GM19468 (cell line): ENCODE measurements at regions not wholly inside any gene's neighbourhood (a gene's known extent, or its start where the extent isn't known, plus 50 kb on each side); places are given as distances from the start of the nearest gene placed in this dataset.
A peak's percentile ranks its signal among the peaks of the same experiment; 100 is the strongest.
"Not testable (repeated sequence)": the region's sequence is repeated elsewhere in the genome, so short reads cannot be mapped to it uniquely, and the experiment has no call there.

Source experiments
- ATAC-seq: cut with Tn5 transposase; IDR thresholded peaks from one replicate; pipeline ENCODE4 v1.9.1; 2021; ENCODE audit warnings: mild to moderate bottlenecking, moderate library complexity, moderate number of reproducible peaks; ENCODE audit not compliant: unreplicated experiment; ENCODE audit errors: extremely low read depth

GRCh38 chr15:62360332-62361097, 195.4 kb upstream of the C2CD4B start:
- no peak for ATAC-seq

GRCh38 chr15:62362144-62362543, 197.1 kb upstream of the C2CD4B start:
- no peak for ATAC-seq

GRCh38 chr15:62362608-62363007, 197.5 kb upstream of the C2CD4B start:
- no peak for ATAC-seq

- no peak for ATAC-seq
Measured at GRCh38 chr15:62363913-62364312, 198.8 kb upstream of the C2CD4B start.

GRCh38 chr15:62365795-62366442, 200.8 kb upstream of the C2CD4B start:
- no peak for ATAC-seq

- no peak for ATAC-seq
Measured at GRCh38 chr15:62369454-62369853, 204.4 kb upstream of the C2CD4B start.

GRCh38 chr15:62371683-62372082, 206.6 kb upstream of the C2CD4B start:
- ATAC-seq = not testable (repeated sequence)

- no peak for ATAC-seq
Measured at GRCh38 chr15:62377736-62378480, 212.8 kb upstream of the C2CD4B start.

GRCh38 chr15:62378772-62379498, 213.8 kb upstream of the C2CD4B start:
- ATAC-seq = no peak

- no peak for ATAC-seq
Measured at GRCh38 chr15:62380011-62380410, 214.9 kb upstream of the C2CD4B start.

- ATAC-seq = no peak
Measured at GRCh38 chr15:62382046-62382445, 217.0 kb upstream of the C2CD4B start.

GRCh38 chr15:62389885-62390790, 225.1 kb upstream of the C2CD4B start, which contains the start of gene TLN2:
TLN2 (plus strand) TSS chr15:62390550.
- peak; percentile 67 for ATAC-seq

GRCh38 chr15:62390791-62391640, 225.9 kb upstream of the C2CD4B start:
- no peak for ATAC-seq

- no peak for ATAC-seq
Measured at GRCh38 chr15:62391641-62392262, 226.7 kb upstream of the C2CD4B start.

GRCh38 chr15:62392376-62392775, 227.3 kb upstream of the C2CD4B start:
- no peak for ATAC-seq

GRCh38 chr15:62393196-62393595, 228.1 kb upstream of the C2CD4B start:
- no peak for ATAC-seq

GRCh38 chr15:62394079-62394478, 229.0 kb upstream of the C2CD4B start:
- no peak for ATAC-seq

- ATAC-seq = no peak
Measured at GRCh38 chr15:62400778-62401177, 235.7 kb upstream of the C2CD4B start.
